Embryonic facial prominence (tissue), 1 donor: ENCODE measurements at regions not wholly inside any gene's neighbourhood (a gene's known extent, or its start where the extent isn't known, plus 50 kb on each side); places are given as distances from the start of the nearest gene placed in this dataset.
"Not testable (repeated sequence)": the region's sequence is repeated elsewhere in the genome, so short reads cannot be mapped to it uniquely, and the experiment has no call there.

ENCODE experiments used
- DNase-seq: peaks from one replicate; pipeline ENCODE4 v3.0.0-alpha.2; 2016; ENCODE audit errors: extremely low spot score

GRCh38 chr13:103931885-103932284 lies 865.7 kb upstream of the SLC10A2 start:
- no peak for DNase-seq

GRCh38 chr13:103931331-103931845 lies 865.2 kb upstream of the SLC10A2 start:
- no peak for DNase-seq

GRCh38 chr13:103926118-103926517 lies 859.9 kb upstream of the SLC10A2 start:
- no peak for DNase-seq

GRCh38 chr13:103908911-103909310 lies 842.7 kb upstream of the SLC10A2 start:
- DNase-seq, result no peak

- no peak for DNase-seq
Observed at GRCh38 chr13:103908274-103908673, 842.1 kb upstream of the SLC10A2 start.

- DNase-seq, result no peak
Observed at GRCh38 chr13:103903790-103904189, 837.6 kb upstream of the SLC10A2 start.

- no peak for DNase-seq
Observed at GRCh38 chr13:103898481-103898880, 832.3 kb upstream of the SLC10A2 start.

- DNase-seq, result no peak
Observed at GRCh38 chr13:103895835-103896531, 829.8 kb upstream of the SLC10A2 start.

- DNase-seq, result no peak
Observed at GRCh38 chr13:103894626-103895025, 828.4 kb upstream of the SLC10A2 start.

GRCh38 chr13:103884101-103884723 lies 818.0 kb upstream of the SLC10A2 start:
- no peak for DNase-seq

- peak; percentile 20 for DNase-seq
Observed at GRCh38 chr13:103883698-103884097, 817.5 kb upstream of the SLC10A2 start.

GRCh38 chr13:103883164-103883563 lies 816.9 kb upstream of the SLC10A2 start:
- peak; percentile 74 for DNase-seq

- not testable (repeated sequence) for DNase-seq
Observed at GRCh38 chr13:103880146-103880545, 813.9 kb upstream of the SLC10A2 start.

GRCh38 chr13:103878891-103879605 lies 812.8 kb upstream of the SLC10A2 start:
- no peak for DNase-seq

- DNase-seq, result no peak
Observed at GRCh38 chr13:103876571-103876970, 810.4 kb upstream of the SLC10A2 start.

- DNase-seq, result no peak
Observed at GRCh38 chr13:103873725-103874124, 807.5 kb upstream of the SLC10A2 start.

- no peak for DNase-seq
Observed at GRCh38 chr13:103866048-103866447, 799.8 kb upstream of the SLC10A2 start.

- no peak for DNase-seq
Observed at GRCh38 chr13:103862525-103862924, 796.3 kb upstream of the SLC10A2 start.

GRCh38 chr13:103859952-103860351 lies 793.7 kb upstream of the SLC10A2 start:
- no peak for DNase-seq

GRCh38 chr13:103852036-103852435 lies 785.8 kb upstream of the SLC10A2 start:
- no peak for DNase-seq

- no peak for DNase-seq
Observed at GRCh38 chr13:103844471-103844870, 778.3 kb upstream of the SLC10A2 start.

GRCh38 chr13:103839460-103839859 lies 773.2 kb upstream of the SLC10A2 start:
- DNase-seq, result no peak

- DNase-seq, result no peak
Observed at GRCh38 chr13:103835052-103835451, 768.8 kb upstream of the SLC10A2 start.
